IMR-90 (cell line): ENCODE measurements at regions not wholly inside any gene's neighbourhood (a gene's known extent, or its start where the extent isn't known, plus 50 kb on each side); places are given as distances from the start of the nearest gene placed in this dataset.

Experiments used
- ATAC-seq: fragments of 200-7000 bp; cut with Tn5 transposase; 2 replicates; pipeline ENCODE4 v1.9.1; 2020; ENCODE audit warnings: low read depth, mild to moderate bottlenecking, moderate library complexity
- BruUV-seq: library from RNA; stranded (reverse); fragments of 400-500 nt; replicated peaks from 2 replicates; lab custom pipeline; 2021; lab: Mats Ljungman, UMichigan
- CTCF ChIA-PET: fragments of 300-600 bp; formaldehyde crosslinking; extraction: SDS; loops from one replicate; lab custom pipeline; 2021; ENCODE audit warnings: antibody characterized with exemption; lab: Yijun Ruan, JAX
- POLR2A ChIA-PET: fragments of 300-600 bp; sonication (Branson Sonifier 250); formaldehyde crosslinking; loops from one replicate; lab custom pipeline; 2022; ENCODE audit warnings: antibody characterized with exemption; ENCODE audit not compliant: unreplicated experiment; lab: Charles Lee
- DNase-seq: peaks from one replicate; pipeline ENCODE4 v3.0.0; 2013
- H2AFZ ChIP-seq: replicated peaks from 2 replicates; pipeline ENCODE3; 2013; ENCODE audit warnings: low read length, mild to moderate bottlenecking; ENCODE audit not compliant: poor library complexity
- H2AK5ac ChIP-seq: 2 replicates; pipeline ENCODE4 v1.6.1; 2013; ENCODE audit warnings: low read depth, low read length, inconsistent platforms
- H2AK9ac ChIP-seq: replicated peaks from 2 replicates; pipeline ENCODE3; 2013; ENCODE audit warnings: mild to moderate bottlenecking, low read depth, low read length, moderate library complexity; ENCODE audit not compliant: poor library complexity
- H2BK120ac ChIP-seq: 2 replicates; pipeline ENCODE4 v1.6.1; 2013; ENCODE audit warnings: low read depth, low read length, inconsistent platforms
- H2BK15ac ChIP-seq: 3 replicates; pipeline ENCODE4 v1.6.1; 2013; ENCODE audit warnings: low read depth, low read length, inconsistent platforms
- H2BK20ac ChIP-seq: 2 replicates; pipeline ENCODE4 v1.6.1; 2013; ENCODE audit warnings: low read depth, mild to moderate bottlenecking, inconsistent platforms, low read length, moderate library complexity
- H2BK5ac ChIP-seq: 2 replicates; pipeline ENCODE4 v1.6.1; 2013; ENCODE audit warnings: mild to moderate bottlenecking, low read depth, low read length, inconsistent platforms; ENCODE audit not compliant: poor library complexity, severe bottlenecking
- H3K14ac ChIP-seq: replicated peaks from 2 replicates; pipeline ENCODE4 v1.6.1; 2013; ENCODE audit warnings: low read depth, low read length, inconsistent platforms
- H3K18ac ChIP-seq: 2 replicates; pipeline ENCODE4 v1.6.1; 2013; ENCODE audit warnings: low read depth, low read length, control low read depth
- H3K23ac ChIP-seq: 2 replicates; pipeline ENCODE4 v1.6.1; 2013; ENCODE audit warnings: low read depth, low read length, inconsistent platforms
- H3K27ac ChIP-seq: 2 replicates; pipeline ENCODE4 v1.5.1; 2013; ENCODE audit warnings: mild to moderate bottlenecking, control low read depth, low read length; ENCODE audit not compliant: insufficient read depth
- H3K27me3 ChIP-seq: 2 replicates; pipeline ENCODE4 v1.6.1; 2013; ENCODE audit warnings: low read length; ENCODE audit not compliant: control insufficient read depth, insufficient read depth
- H3K36me3 ChIP-seq: 2 replicates; pipeline ENCODE4 v1.6.1; 2013; ENCODE audit warnings: low read length, mixed read lengths; ENCODE audit not compliant: control insufficient read depth, insufficient read depth
- H3K4ac ChIP-seq: 2 replicates; pipeline ENCODE4 v1.6.1; 2013; ENCODE audit warnings: low read depth, low read length, inconsistent platforms
- H3K4me1 ChIP-seq: 2 replicates; pipeline ENCODE4 v1.6.1; 2013; ENCODE audit warnings: low read length, mixed read lengths; ENCODE audit not compliant: control insufficient read depth, insufficient read depth
- H3K4me2 ChIP-seq: 2 replicates; pipeline ENCODE4 v1.6.1; 2013; ENCODE audit warnings: low read depth, mild to moderate bottlenecking, control low read depth, low read length, moderate library complexity
- H3K4me3 ChIP-seq: 2 replicates; pipeline ENCODE4 v1.5.1; 2013; ENCODE audit warnings: low read depth, mild to moderate bottlenecking, control low read depth, low read length, moderate library complexity; ENCODE audit not compliant: insufficient read depth
- H3K56ac ChIP-seq: 2 replicates; pipeline ENCODE4 v1.6.1; 2013; ENCODE audit warnings: low read length, inconsistent platforms; ENCODE audit not compliant: insufficient read depth; ENCODE audit errors: extremely low read depth
- H3K79me1 ChIP-seq, 2 experiments: 2 replicates each; pipeline ENCODE4 v1.6.1; 2013; ENCODE audit warnings: low read length in 2 of 2, inconsistent platforms in 1 of 2, low read depth in 1 of 2
- H3K9ac ChIP-seq: 2 replicates; pipeline ENCODE4 v1.6.1; 2013; ENCODE audit warnings: low read depth, low read length, control low read depth
- H3K9me1 ChIP-seq: 2 replicates; pipeline ENCODE4 v1.6.1; 2013; ENCODE audit warnings: low read length, inconsistent platforms; ENCODE audit not compliant: insufficient read depth
- H3K9me3 ChIP-seq: 2 replicates; pipeline ENCODE4 v1.6.1; 2013; ENCODE audit warnings: low read length; ENCODE audit not compliant: control insufficient read depth, insufficient read depth
- H4K20me1 ChIP-seq: 2 replicates; pipeline ENCODE4 v1.6.1; 2013; ENCODE audit warnings: low read length, inconsistent platforms; ENCODE audit not compliant: insufficient read depth
- H4K5ac ChIP-seq: 2 replicates; pipeline ENCODE4 v1.6.1; 2013; ENCODE audit warnings: mild to moderate bottlenecking, low read depth, low read length, control low read depth
- H4K8ac ChIP-seq, 2 experiments: 2 replicates each; pipeline ENCODE4 v1.6.1; 2013; ENCODE audit warnings: low read depth in 2 of 2, low read length in 2 of 2, control low read depth in 1 of 2, inconsistent platforms in 1 of 2
- H4K91ac ChIP-seq: 2 replicates; pipeline ENCODE4 v1.6.1; 2013; ENCODE audit warnings: low read depth, low read length, inconsistent platforms; ENCODE audit not compliant: insufficient read depth
- BHLHE40 ChIP-seq: fragments of 150-350 bp; IDR thresholded peaks from 2 replicates; pipeline ENCODE4 v1.6.1; 2016; ENCODE audit warnings: mild to moderate bottlenecking, low read depth, low read length
- CEBPB ChIP-seq: IDR thresholded peaks from 2 replicates; pipeline ENCODE4 v1.6.1; 2012; ENCODE audit warnings: low read depth, low read length, improper control_type of control experiment
- CHD1 ChIP-seq: IDR thresholded peaks from 2 replicates; pipeline ENCODE4 v1.6.1; 2012; ENCODE audit warnings: low read depth, low read length, improper control_type of control experiment
- FOS ChIP-seq: fragments of 150-350 bp; IDR thresholded peaks from 2 replicates; pipeline ENCODE4 v1.6.1; 2016; ENCODE audit warnings: low read depth, low read length
- MAFK ChIP-seq: IDR thresholded peaks from 2 replicates; pipeline ENCODE4 v1.6.1; 2012; ENCODE audit warnings: low read depth, low read length, improper control_type of control experiment
- MAZ ChIP-seq: IDR thresholded peaks from 2 replicates; pipeline ENCODE4 v1.6.1; 2012; ENCODE audit warnings: low read depth, mild to moderate bottlenecking, low read length, improper control_type of control experiment, moderate library complexity, borderline replicate concordance
- NFE2L2 ChIP-seq: fragments of 150-350 bp; IDR thresholded peaks from 2 replicates; pipeline ENCODE4 v1.6.1; 2016; ENCODE audit warnings: low read depth, mild to moderate bottlenecking, low read length
- POLR2A ChIP-seq: IDR thresholded peaks from 2 replicates; pipeline ENCODE4 v1.6.1; 2012; ENCODE audit warnings: mild to moderate bottlenecking, low read depth, low read length
- RFX5 ChIP-seq: IDR thresholded peaks from 2 replicates; pipeline ENCODE4 v1.8.0; 2012; ENCODE audit warnings: low read depth, mild to moderate bottlenecking, low read length, moderate library complexity
- SMC3 ChIP-seq: fragments of 150-350 bp; IDR thresholded peaks from 2 replicates; pipeline ENCODE4 v1.6.1; 2016; ENCODE audit warnings: low read depth, mild to moderate bottlenecking, antibody characterized with exemption, low read length, moderate library complexity
- WGBS, 2 experiments: methylation state at CpG; one replicate each; pipeline versions ENCODE4 v1.1.5 to v1.1.7; 2013; ENCODE audit warnings: missing lambda C conversion rate in 2 of 2; ENCODE audit not compliant: insufficient read length in 1 of 2; ENCODE audit errors: extremely low coverage in 2 of 2; 5-methylcytosine and 5-hydroxymethylcytosine counted together
- dilution Hi-C: fragments of 300-500 bp; cut with HindIII; formaldehyde crosslinking; loops from one replicate; pipeline ENCODE4 v1.14.3; 2018; ENCODE audit warnings: low sequenced_read_pairs; ENCODE audit not compliant: unreplicated experiment
- in situ Hi-C: fragments of 300-500 bp; cut with MboI; formaldehyde crosslinking; loops from 3 replicates; pipeline ENCODE4 v1.14.3; 2019; ENCODE audit warnings: low sequenced_read_pairs, inconsistent platforms, mixed read lengths
- intact Hi-C: fragments of 100-400 bp; cut with micrococcal nuclease; formaldehyde crosslinking; loops from 2 replicates; pipeline ENCODE4 v1.10.0; 2022
- TF ChIP-seq, protein P1 (sequence below): conservative IDR thresholded peaks from 2 replicates; pipeline ENCODE4 v1.5.1; 2012; ENCODE audit warnings: mild to moderate bottlenecking, low read depth, low read length, improper control_type of control experiment
- TF ChIP-seq, protein P2 (sequence below): fragments of 150-350 bp; IDR thresholded peaks from 2 replicates; pipeline ENCODE4 v1.6.1; 2016; ENCODE audit warnings: low read depth, mild to moderate bottlenecking, low read length, moderate library complexity, borderline replicate concordance
- TF ChIP-seq, protein P3 (sequence below): fragments of 150-350 bp; IDR thresholded peaks from 2 replicates; pipeline ENCODE4 v1.6.1; 2017; ENCODE audit warnings: mild to moderate bottlenecking, antibody characterized with exemption, low read length, low read depth

- Histone ChIP-seq H3K27me3 (peaks cover 3% of the 10 kb centered on the region; the same call in 1 of the 2 replicates), H2AFZ (no peak overlapping the region), H3K4ac (no peak overlapping the region), H3K9me1 (no peaks in the 10 kb centered on the region), H2BK15ac (no peak overlapping the region), H3K4me2 (no peak overlapping the region), H3K23ac (no peak overlapping the region), H4K20me1 (no peaks in the 10 kb centered on the region), H3K14ac (no peak overlapping the region), H3K27ac (no peak overlapping the region), H2AK5ac (no peak overlapping the region), H4K91ac (no peak overlapping the region), H2BK5ac (no peak overlapping the region), H3K56ac (no peak overlapping the region), H3K9me3 (no peaks in the 10 kb centered on the region; the same call in 1 of the 2 replicates), H4K5ac (no peak overlapping the region), H3K4me3 (no peak overlapping the region), H3K9ac (no peak overlapping the region), H2AK9ac (no peak overlapping the region), H3K18ac (no peak overlapping the region), H3K36me3 (no peaks in the 10 kb centered on the region), H3K79me1 (no peaks in the 10 kb centered on the region), H4K8ac (no peak overlapping the region), H3K4me1 (no peaks in the 10 kb centered on the region), H2BK20ac (no peak overlapping the region), H2BK120ac (no peak overlapping the region)
- in situ Hi-C loops: no loop called here
- WGBS, 2 experiments: 88% methylated on average over 15 of the region's 25 CpGs; no CpG with 5 or more reads in 1 of the 2 experiments
- dilution Hi-C loops: no loop called here
- CTCF ChIA-PET: no interaction called here
- TF ChIP-seq, protein P1, sequence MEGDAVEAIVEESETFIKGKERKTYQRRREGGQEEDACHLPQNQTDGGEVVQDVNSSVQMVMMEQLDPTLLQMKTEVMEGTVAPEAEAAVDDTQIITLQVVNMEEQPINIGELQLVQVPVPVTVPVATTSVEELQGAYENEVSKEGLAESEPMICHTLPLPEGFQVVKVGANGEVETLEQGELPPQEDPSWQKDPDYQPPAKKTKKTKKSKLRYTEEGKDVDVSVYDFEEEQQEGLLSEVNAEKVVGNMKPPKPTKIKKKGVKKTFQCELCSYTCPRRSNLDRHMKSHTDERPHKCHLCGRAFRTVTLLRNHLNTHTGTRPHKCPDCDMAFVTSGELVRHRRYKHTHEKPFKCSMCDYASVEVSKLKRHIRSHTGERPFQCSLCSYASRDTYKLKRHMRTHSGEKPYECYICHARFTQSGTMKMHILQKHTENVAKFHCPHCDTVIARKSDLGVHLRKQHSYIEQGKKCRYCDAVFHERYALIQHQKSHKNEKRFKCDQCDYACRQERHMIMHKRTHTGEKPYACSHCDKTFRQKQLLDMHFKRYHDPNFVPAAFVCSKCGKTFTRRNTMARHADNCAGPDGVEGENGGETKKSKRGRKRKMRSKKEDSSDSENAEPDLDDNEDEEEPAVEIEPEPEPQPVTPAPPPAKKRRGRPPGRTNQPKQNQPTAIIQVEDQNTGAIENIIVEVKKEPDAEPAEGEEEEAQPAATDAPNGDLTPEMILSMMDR: no peak
- TF ChIP-seq MAFK: no peak
- no peak for TF ChIP-seq SMC3
- TF ChIP-seq, protein P2, sequence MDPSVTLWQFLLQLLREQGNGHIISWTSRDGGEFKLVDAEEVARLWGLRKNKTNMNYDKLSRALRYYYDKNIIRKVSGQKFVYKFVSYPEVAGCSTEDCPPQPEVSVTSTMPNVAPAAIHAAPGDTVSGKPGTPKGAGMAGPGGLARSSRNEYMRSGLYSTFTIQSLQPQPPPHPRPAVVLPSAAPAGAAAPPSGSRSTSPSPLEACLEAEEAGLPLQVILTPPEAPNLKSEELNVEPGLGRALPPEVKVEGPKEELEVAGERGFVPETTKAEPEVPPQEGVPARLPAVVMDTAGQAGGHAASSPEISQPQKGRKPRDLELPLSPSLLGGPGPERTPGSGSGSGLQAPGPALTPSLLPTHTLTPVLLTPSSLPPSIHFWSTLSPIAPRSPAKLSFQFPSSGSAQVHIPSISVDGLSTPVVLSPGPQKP: no peak
- no peak for TF ChIP-seq MAZ
- no peak for TF ChIP-seq NFE2L2
- no peak for TF ChIP-seq BHLHE40
- no peak for TF ChIP-seq RFX5
- no peak for TF ChIP-seq CEBPB
- TF ChIP-seq, protein P3, sequence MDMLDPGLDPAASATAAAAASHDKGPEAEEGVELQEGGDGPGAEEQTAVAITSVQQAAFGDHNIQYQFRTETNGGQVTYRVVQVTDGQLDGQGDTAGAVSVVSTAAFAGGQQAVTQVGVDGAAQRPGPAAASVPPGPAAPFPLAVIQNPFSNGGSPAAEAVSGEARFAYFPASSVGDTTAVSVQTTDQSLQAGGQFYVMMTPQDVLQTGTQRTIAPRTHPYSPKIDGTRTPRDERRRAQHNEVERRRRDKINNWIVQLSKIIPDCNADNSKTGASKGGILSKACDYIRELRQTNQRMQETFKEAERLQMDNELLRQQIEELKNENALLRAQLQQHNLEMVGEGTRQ: no peak
- no peak for TF ChIP-seq FOS
- TF ChIP-seq POLR2A: no peak
- no peak for TF ChIP-seq CHD1
- no TSS peak for BruUV-seq
- no peak for DNase-seq
- no peak for ATAC-seq
- POLR2A ChIA-PET: no interaction called here
- intact Hi-C loops: no loop called here
Measured at GRCh38 chr21:43355266-43355924, 71.5 kb downstream of the SIK1 start.
